ENCODE measurements at regions not wholly inside any gene's neighbourhood (a gene's known extent, or its start where the extent isn't known, plus 50 kb on each side); places are given as distances from the start of the nearest gene placed in this dataset.

GRCh38 chr9:91037511-91038482 lies 236.2 kb downstream of the SYK start:
- no peaks in the 10 kb centered on the region for H3K9me3 ChIP-seq (replicated peaks)
- H3K27ac ChIP-seq = no peak overlapping the region
- H3K27me3 ChIP-seq = peaks cover 13% of the 10 kb centered on the region
- no peak overlapping the region for H3K4me3 ChIP-seq
- H3K4me1 ChIP-seq = peaks cover 13% of the 10 kb centered on the region
- peak in 1 of 2 experiments; percentile 15 for DNase-seq
- H3K36me3 ChIP-seq = no peaks in the 10 kb centered on the region

- H3K9me3 ChIP-seq (replicated peaks) = no peaks in the 10 kb centered on the region
- no peak overlapping the region for H3K27ac ChIP-seq
- no peak overlapping the region for H3K4me3 ChIP-seq
- H3K4me1 ChIP-seq = peaks cover 13% of the 10 kb centered on the region
- no peaks in the 10 kb centered on the region for H3K36me3 ChIP-seq
- H3K27me3 ChIP-seq = peaks cover 13% of the 10 kb centered on the region
- DNase-seq = no peak
Observed at GRCh38 chr9:91038483-91039124, 237.0 kb downstream of the SYK start.

- H3K9me3 ChIP-seq (replicated peaks) = no peaks in the 10 kb centered on the region
- H3K27ac ChIP-seq = no peak overlapping the region
- no peak for DNase-seq
- H3K4me3 ChIP-seq = no peak overlapping the region
- no peaks in the 10 kb centered on the region for H3K36me3 ChIP-seq
- peaks cover 13% of the 10 kb centered on the region for H3K4me1 ChIP-seq
- H3K27me3 ChIP-seq = peaks cover 13% of the 10 kb centered on the region
Observed at GRCh38 chr9:91039125-91039834, 237.7 kb downstream of the SYK start.

GRCh38 chr9:91039835-91040140 lies 238.2 kb downstream of the SYK start:
- Histone ChIP-seq H3K9me3 (replicated peaks) (no peaks in the 10 kb centered on the region), H3K4me3 (no peak overlapping the region), H3K36me3 (no peaks in the 10 kb centered on the region), H3K27ac (no peak overlapping the region), H3K27me3 (peaks cover 13% of the 10 kb centered on the region), H3K4me1 (peaks cover 13% of the 10 kb centered on the region)
- no peak for DNase-seq

GRCh38 chr9:91040371-91041215 lies 239.0 kb downstream of the SYK start:
- Histone ChIP-seq H3K9me3 (replicated peaks) (no peaks in the 10 kb centered on the region), H3K4me1 (peaks cover 13% of the 10 kb centered on the region), H3K27ac (no peak overlapping the region), H3K36me3 (no peaks in the 10 kb centered on the region), H3K4me3 (no peak overlapping the region), H3K27me3 (peaks cover 13% of the 10 kb centered on the region)
- no peak for DNase-seq

GRCh38 chr9:91042024-91042423 lies 240.4 kb downstream of the SYK start:
- no peak for DNase-seq
- H3K27ac ChIP-seq = no peak overlapping the region
- H3K36me3 ChIP-seq = no peaks in the 10 kb centered on the region
- no peaks in the 10 kb centered on the region for H3K9me3 ChIP-seq (replicated peaks)
- H3K4me1 ChIP-seq = peaks cover 13% of the 10 kb centered on the region
- H3K27me3 ChIP-seq = peaks cover 13% of the 10 kb centered on the region
- no peak overlapping the region for H3K4me3 ChIP-seq

GRCh38 chr9:91042541-91042940 lies 240.9 kb downstream of the SYK start:
- Histone ChIP-seq H3K27me3 (peaks cover 13% of the 10 kb centered on the region), H3K4me1 (peaks cover 9% of the 10 kb centered on the region), H3K36me3 (no peaks in the 10 kb centered on the region), H3K9me3 (replicated peaks) (no peaks in the 10 kb centered on the region), H3K4me3 (no peak overlapping the region), H3K27ac (no peak overlapping the region)
- no peak for DNase-seq

GRCh38 chr9:91043056-91043810 lies 241.6 kb downstream of the SYK start:
- peaks cover 2% of the 10 kb centered on the region; the same call in 1 of the 2 replicates for H3K4me1 ChIP-seq
- no peaks in the 10 kb centered on the region for H3K9me3 ChIP-seq (replicated peaks)
- no peak overlapping the region for H3K4me3 ChIP-seq
- no peak for DNase-seq
- H3K27me3 ChIP-seq = peaks cover 7% of the 10 kb centered on the region
- H3K36me3 ChIP-seq = no peaks in the 10 kb centered on the region
- H3K27ac ChIP-seq = no peak overlapping the region

- Histone ChIP-seq H3K4me3 (no peak overlapping the region), H3K27ac (no peak overlapping the region), H3K9me3 (replicated peaks) (no peaks in the 10 kb centered on the region), H3K4me1 (no peaks in the 10 kb centered on the region), H3K27me3 (peaks cover 5% of the 10 kb centered on the region), H3K36me3 (no peaks in the 10 kb centered on the region)
- DNase-seq = no peak
Observed at GRCh38 chr9:91043811-91044175, 242.2 kb downstream of the SYK start.

GRCh38 chr9:91044354-91044753 lies 242.7 kb downstream of the SYK start:
- no peak for DNase-seq

GRCh38 chr9:91045041-91045440 lies 243.4 kb downstream of the SYK start:
- no peak overlapping the region for H3K4me3 ChIP-seq
- H3K36me3 ChIP-seq = no peaks in the 10 kb centered on the region
- H3K27me3 ChIP-seq = peaks cover 7% of the 10 kb centered on the region
- no peaks in the 10 kb centered on the region for H3K9me3 ChIP-seq (replicated peaks)
- H3K27ac ChIP-seq = no peak overlapping the region
- H3K4me1 ChIP-seq = no peaks in the 10 kb centered on the region
- no peak for DNase-seq

More at GRCh38 chr9:91044354-91044753, 242.7 kb downstream of the SYK start:
- no peaks in the 10 kb centered on the region for H3K4me1 ChIP-seq
- no peak overlapping the region for H3K27ac ChIP-seq
- H3K9me3 ChIP-seq (replicated peaks) = no peaks in the 10 kb centered on the region
- H3K36me3 ChIP-seq = no peaks in the 10 kb centered on the region
- peaks cover 5% of the 10 kb centered on the region for H3K27me3 ChIP-seq
- H3K4me3 ChIP-seq = no peak overlapping the region

- H3K9me3 ChIP-seq (replicated peaks) = no peaks in the 10 kb centered on the region
- no peaks in the 10 kb centered on the region for H3K36me3 ChIP-seq
- H3K27me3 ChIP-seq = 0 out of 2 replicates have a peak, but pooled peaks cover 4% of the 10 kb centered on the region
- no peak overlapping the region for H3K4me3 ChIP-seq
- no peak for DNase-seq
- H3K4me1 ChIP-seq = no peaks in the 10 kb centered on the region
- H3K27ac ChIP-seq = no peak overlapping the region
Observed at GRCh38 chr9:91047529-91047928, 245.9 kb downstream of the SYK start.

- Histone ChIP-seq H3K4me3 (no peak overlapping the region), H3K27ac (no peak overlapping the region), H3K36me3 (no peaks in the 10 kb centered on the region), H3K27me3 (0 out of 2 replicates have a peak, but pooled peaks cover 4% of the 10 kb centered on the region), H3K4me1 (no peaks in the 10 kb centered on the region), H3K9me3 (replicated peaks) (no peaks in the 10 kb centered on the region)
- no peak for DNase-seq
Observed at GRCh38 chr9:91047993-91048607, 246.5 kb downstream of the SYK start.
